ENCODE measurements at regions not wholly inside any gene's neighbourhood (a gene's known extent, or its start where the extent isn't known, plus 50 kb on each side); places are given as distances from the start of the nearest gene placed in this dataset.

DNA sequence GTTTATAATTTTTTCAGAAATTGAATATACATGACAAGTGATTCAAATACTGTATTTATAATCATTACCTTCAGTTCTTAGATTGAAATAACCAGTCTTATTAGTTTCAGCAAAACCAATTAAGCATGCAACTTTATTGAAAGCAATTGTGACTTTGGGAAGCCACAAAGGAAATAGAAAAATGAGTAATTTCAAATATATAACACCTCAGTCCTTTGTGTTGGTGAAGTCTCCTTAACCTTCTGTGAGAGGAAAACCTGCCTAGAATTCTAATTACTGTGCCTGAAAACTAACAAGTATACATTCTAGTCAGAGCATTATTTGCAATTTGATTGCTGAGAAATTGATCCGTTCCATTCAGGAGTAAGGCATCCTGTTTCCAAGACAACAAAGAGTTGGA, 95.8 kb downstream of the S1PR1 start:
- DNase-seq (ENCODE audit: extremely low spot score), result no peak
- ChIA-PET POLR2A (no interaction called here), CTCF (no interaction called here)
- no peak for TF ChIP-seq LEF1 (IDR thresholded peaks at IDR 0.05; ENCODE audit: borderline replicate concordance)
- no peak for TF ChIP-seq FOXM1 (IDR thresholded peaks at IDR 0.05; ENCODE audit: borderline replicate concordance)
- no peak for TF ChIP-seq HDGF (IDR thresholded peaks at IDR 0.05; ENCODE audit: borderline replicate concordance)
- TF ChIP-seq NFRKB (IDR thresholded peaks at IDR 0.05), result no peak
- no peak for TF ChIP-seq CTBP1 (IDR thresholded peaks at IDR 0.05; ENCODE audit: borderline replicate concordance)
- no peak for TF ChIP-seq TARDBP (IDR thresholded peaks at IDR 0.05)
- no peak for TF ChIP-seq FOXA1 (IDR thresholded peaks at IDR 0.05)
- no peak for TF ChIP-seq SP1 (IDR thresholded peaks at IDR 0.05)
- TF ChIP-seq FOXK2 (IDR thresholded peaks at IDR 0.05), result no peak
- TF ChIP-seq BHLHE40 (IDR thresholded peaks at IDR 0.05; ENCODE audit: borderline replicate concordance), result no peak
- TF ChIP-seq ELF4 (IDR thresholded peaks at IDR 0.05), result no peak
- TF ChIP-seq PKNOX1 (IDR thresholded peaks at IDR 0.05), result no peak
- TF ChIP-seq SUZ12 (IDR thresholded peaks at IDR 0.05), result no peak

- POLR2A ChIA-PET, result no interaction called here
Observed at GRCh38 chr1:101333186-101333585, 96.4 kb downstream of the S1PR1 start.

GRCh38 chr1:101337968-101338367, 101.1 kb downstream of the S1PR1 start:
- TF ChIP-seq LEF1 (IDR thresholded peaks at IDR 0.05; ENCODE audit: borderline replicate concordance) (no peak), TARDBP (IDR thresholded peaks at IDR 0.05) (no peak)
- CTCF ChIA-PET, result interaction anchor here (0.6 kb wide), 1 partner anchor 28 kb away, joined by 3 read pairs; no protein-coding TSS in a partner anchor

More at GRCh38 chr1:101333186-101333585, 96.4 kb downstream of the S1PR1 start:
- DNase-seq (ENCODE audit: extremely low spot score), result no peak
- TF ChIP-seq ZNF384 (IDR thresholded peaks at IDR 0.05) (no peak), ARNT (IDR thresholded peaks at IDR 0.05) (no peak), FOXA1 (IDR thresholded peaks at IDR 0.05) (no peak), FOXM1 (IDR thresholded peaks at IDR 0.05; ENCODE audit: borderline replicate concordance) (no peak), ELF4 (IDR thresholded peaks at IDR 0.05) (no peak), LEF1 (IDR thresholded peaks at IDR 0.05; ENCODE audit: borderline replicate concordance) (no peak), FOXK2 (IDR thresholded peaks at IDR 0.05) (no peak)
- CTCF ChIA-PET, result no interaction called here

GRCh38 chr1:101338714-101339430, 102.1 kb downstream of the S1PR1 start:
- ChIA-PET CTCF (no interaction called here), POLR2A (no interaction called here)
- no peak for DNase-seq (ENCODE audit: extremely low spot score)
- TF ChIP-seq ZNF384 (IDR thresholded peaks at IDR 0.05), result no peak
- TF ChIP-seq HDGF (IDR thresholded peaks at IDR 0.05; ENCODE audit: borderline replicate concordance), result no peak
- no peak for TF ChIP-seq BHLHE40 (IDR thresholded peaks at IDR 0.05; ENCODE audit: borderline replicate concordance)
- TF ChIP-seq CTBP1 (IDR thresholded peaks at IDR 0.05; ENCODE audit: borderline replicate concordance), result no peak
- TF ChIP-seq LEF1 (IDR thresholded peaks at IDR 0.05; ENCODE audit: borderline replicate concordance), result no peak
- no peak for TF ChIP-seq NFRKB (IDR thresholded peaks at IDR 0.05)
- TF ChIP-seq FOXK2 (IDR thresholded peaks at IDR 0.05), result no peak
- TF ChIP-seq PKNOX1 (IDR thresholded peaks at IDR 0.05), result no peak
- TF ChIP-seq FOXM1 (IDR thresholded peaks at IDR 0.05; ENCODE audit: borderline replicate concordance), result no peak
- no peak for TF ChIP-seq ARNT (IDR thresholded peaks at IDR 0.05)
- no peak for TF ChIP-seq SUZ12 (IDR thresholded peaks at IDR 0.05)
- TF ChIP-seq SP1 (IDR thresholded peaks at IDR 0.05), result no peak
- no peak for TF ChIP-seq FOXA1 (IDR thresholded peaks at IDR 0.05)
- no peak for TF ChIP-seq ELF4 (IDR thresholded peaks at IDR 0.05)
- no peak for TF ChIP-seq TARDBP (IDR thresholded peaks at IDR 0.05)
- TF ChIP-seq L3MBTL2 (conservative IDR thresholded peaks at IDR 0.05), result no peak

More at GRCh38 chr1:101337968-101338367, 101.1 kb downstream of the S1PR1 start:
- POLR2A ChIA-PET, result no interaction called here
- no peak for DNase-seq (ENCODE audit: extremely low spot score)

DNA sequence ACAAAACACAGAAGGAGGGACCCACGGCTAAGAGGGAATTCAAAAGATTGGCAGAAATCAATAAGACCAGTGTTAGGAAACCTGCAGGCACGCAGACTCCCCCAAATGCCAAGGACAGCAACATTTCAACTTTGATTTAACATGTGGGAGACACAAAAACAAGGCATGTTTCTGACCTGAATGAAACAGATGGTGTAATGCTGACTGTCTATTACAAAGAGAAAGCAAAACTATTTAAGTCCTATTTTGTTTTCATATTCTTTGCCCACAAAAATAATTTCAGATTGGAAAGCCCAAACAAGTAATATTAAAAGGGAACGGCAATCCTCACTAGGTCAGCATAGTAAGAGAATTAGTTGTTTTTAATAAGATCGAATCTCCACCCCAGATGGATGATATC, 107.9 kb downstream of the S1PR1 start:
- POLR2A ChIA-PET, result no interaction called here
- TF ChIP-seq ZNF384 (IDR thresholded peaks at IDR 0.05) (no peak), ARNT (IDR thresholded peaks at IDR 0.05) (no peak), SP1 (IDR thresholded peaks at IDR 0.05) (no peak), SUZ12 (IDR thresholded peaks at IDR 0.05) (no peak), ELF4 (IDR thresholded peaks at IDR 0.05) (no peak), LEF1 (IDR thresholded peaks at IDR 0.05; ENCODE audit: borderline replicate concordance) (no peak), L3MBTL2 (conservative IDR thresholded peaks at IDR 0.05) (no peak), TARDBP (IDR thresholded peaks at IDR 0.05) (no peak), FOXA1 (IDR thresholded peaks at IDR 0.05) (no peak), BHLHE40 (IDR thresholded peaks at IDR 0.05; ENCODE audit: borderline replicate concordance) (no peak), NFRKB (IDR thresholded peaks at IDR 0.05) (no peak)
- no peak for DNase-seq (ENCODE audit: extremely low spot score)
- CTCF ChIA-PET, result no interaction called here

GRCh38 chr1:101346419-101346818, 109.6 kb downstream of the S1PR1 start:
- CTCF ChIA-PET, result no interaction called here
- no peak for TF ChIP-seq BHLHE40 (IDR thresholded peaks at IDR 0.05; ENCODE audit: borderline replicate concordance)
- no peak for TF ChIP-seq ELF4 (IDR thresholded peaks at IDR 0.05)
- TF ChIP-seq CTBP1 (IDR thresholded peaks at IDR 0.05; ENCODE audit: borderline replicate concordance), result no peak
- TF ChIP-seq ARNT (IDR thresholded peaks at IDR 0.05), result no peak
- no peak for TF ChIP-seq LEF1 (IDR thresholded peaks at IDR 0.05; ENCODE audit: borderline replicate concordance)
- no peak for TF ChIP-seq FOXK2 (IDR thresholded peaks at IDR 0.05)
- no peak for TF ChIP-seq HDGF (IDR thresholded peaks at IDR 0.05; ENCODE audit: borderline replicate concordance)
- no peak for TF ChIP-seq FOXM1 (IDR thresholded peaks at IDR 0.05; ENCODE audit: borderline replicate concordance)
- no peak for TF ChIP-seq PKNOX1 (IDR thresholded peaks at IDR 0.05)
- TF ChIP-seq ZNF384 (IDR thresholded peaks at IDR 0.05), result no peak
- no peak for TF ChIP-seq NFRKB (IDR thresholded peaks at IDR 0.05)
- TF ChIP-seq SP1 (IDR thresholded peaks at IDR 0.05), result no peak
- no peak for TF ChIP-seq FOXA1 (IDR thresholded peaks at IDR 0.05)
- no peak for TF ChIP-seq L3MBTL2 (conservative IDR thresholded peaks at IDR 0.05)

More at GRCh38 chr1:101346419-101346818, 109.6 kb downstream of the S1PR1 start:
- no peak for DNase-seq (ENCODE audit: extremely low spot score)
- POLR2A ChIA-PET, result no interaction called here
